NCI-H2171 treated with DMSO at 0.1 percent for 48 hours (cell line): ENCODE measurements at regions not wholly inside any gene's neighbourhood (a gene's known extent, or its start where the extent isn't known, plus 50 kb on each side); places are given as distances from the start of the nearest gene placed in this dataset.

Experiments
- DNase-seq: peaks from one replicate; lab custom pipeline; 2025; lab: John Stamatoyannopoulos, UW

- no peak for DNase-seq
Observed at GRCh38 chr18:51649796-51650195, 452.3 kb upstream of the MEX3C start.

- no peak for DNase-seq
Observed at GRCh38 chr18:51651761-51652160, 454.3 kb upstream of the MEX3C start.

- no peak for DNase-seq
Observed at GRCh38 chr18:51653507-51654213, 456.2 kb upstream of the MEX3C start.

- DNase-seq: peak; percentile 93
Observed at GRCh38 chr18:51654488-51655326, 457.2 kb upstream of the MEX3C start.

DNA sequence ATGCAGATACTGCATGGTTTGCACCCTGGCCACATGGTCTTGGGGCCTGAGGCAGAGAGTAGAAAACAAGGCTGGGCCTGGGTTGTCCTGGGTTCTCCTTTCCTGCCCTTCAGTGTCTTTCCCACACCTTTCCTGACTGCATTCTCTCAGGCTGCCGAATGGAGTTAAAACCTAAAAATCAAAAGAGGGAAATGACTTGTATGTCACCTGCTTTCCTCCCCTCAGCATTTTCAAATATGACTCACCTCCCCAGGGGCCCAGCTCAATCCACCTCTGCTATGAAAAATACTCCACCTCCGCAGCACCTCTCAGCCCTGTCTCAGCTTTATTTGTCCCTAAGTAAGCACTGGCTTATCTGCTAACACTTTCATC lies 457.8 kb upstream of the MEX3C start:
- DNase-seq: peak; percentile 60

DNA sequence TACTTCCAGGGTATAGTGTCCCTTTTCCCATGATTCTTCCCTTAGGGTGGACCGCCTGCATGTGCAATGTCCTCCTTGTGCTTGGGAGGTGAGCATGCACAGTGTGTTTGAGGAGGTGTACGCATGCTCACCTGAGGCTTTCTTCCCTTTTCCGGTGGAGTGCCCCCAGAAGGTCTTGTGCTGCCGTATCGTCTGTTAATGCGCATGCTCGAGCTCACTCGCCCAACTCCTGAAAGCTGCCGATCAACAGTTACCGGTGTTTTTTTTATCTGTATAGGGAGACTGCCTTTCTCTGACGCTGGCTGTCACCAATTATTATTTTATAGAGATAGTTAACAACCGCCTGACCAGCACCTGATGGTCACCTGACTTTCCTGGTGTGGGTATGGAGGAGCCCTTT lies 458.8 kb upstream of the MEX3C start:
- no peak for DNase-seq

DNA sequence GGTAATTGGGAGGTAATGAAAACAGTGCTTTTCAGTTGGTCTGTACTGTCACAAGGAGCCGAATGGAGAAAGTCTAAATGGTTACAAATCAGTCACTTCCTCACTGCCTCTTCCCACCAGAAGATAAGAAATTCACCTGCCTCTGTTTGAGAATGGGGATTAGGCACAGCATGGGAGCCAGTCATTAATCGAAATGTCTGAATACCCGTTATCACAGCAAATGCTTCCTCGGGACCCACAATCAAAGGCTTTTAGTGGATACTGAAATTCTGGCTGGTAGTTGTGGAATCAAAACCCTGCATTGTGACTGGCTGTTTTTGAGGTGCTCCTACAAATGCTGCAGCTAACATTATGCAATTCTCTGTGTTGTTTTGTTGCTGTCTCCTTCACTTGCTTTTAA lies 461.0 kb upstream of the MEX3C start:
- DNase-seq: no peak

DNA sequence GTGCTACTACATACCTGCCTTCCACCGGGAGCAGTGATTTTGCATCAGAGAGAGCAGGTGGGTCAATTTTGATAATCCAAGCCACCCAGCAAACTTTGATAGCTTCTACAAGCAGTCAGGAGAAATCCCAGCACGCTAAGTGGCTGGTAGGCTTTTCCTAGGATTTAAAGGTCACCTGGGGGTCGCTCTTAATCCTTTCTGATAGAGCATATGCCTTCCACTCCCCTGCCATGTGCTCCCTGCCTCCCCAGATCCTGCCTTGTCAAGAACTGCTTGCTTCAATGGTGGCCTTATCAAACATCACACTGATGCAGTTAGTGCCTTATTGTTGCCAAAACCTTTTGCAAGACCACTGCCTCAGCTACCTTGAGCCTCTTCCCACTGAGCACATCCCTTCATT lies 462.3 kb upstream of the MEX3C start:
- DNase-seq: no peak

DNA sequence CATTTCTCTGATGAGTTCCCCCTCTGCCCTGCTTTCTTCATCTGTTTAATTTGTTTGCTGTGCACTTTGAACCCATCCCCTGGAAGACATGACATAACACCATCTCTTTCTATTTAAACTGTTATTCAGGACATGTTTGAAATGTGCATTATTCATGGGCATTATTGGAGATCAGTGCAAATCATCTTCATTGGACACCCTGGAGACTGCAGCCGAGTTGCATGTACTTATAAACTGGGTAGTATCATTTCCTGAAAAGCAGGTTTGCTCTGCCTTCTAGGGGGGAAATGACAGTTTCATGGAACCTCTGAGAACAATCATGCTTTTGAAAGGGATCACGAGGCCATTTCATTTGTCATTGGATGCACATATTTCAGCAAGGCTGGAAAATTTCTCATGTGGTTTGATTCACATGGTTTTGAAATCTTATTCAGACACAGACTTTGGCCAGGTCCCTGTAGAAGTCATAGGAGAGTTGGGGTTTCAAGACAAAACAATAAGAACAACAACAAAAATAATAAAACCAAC lies 462.8 kb upstream of the MEX3C start:
- no peak for DNase-seq

DNA sequence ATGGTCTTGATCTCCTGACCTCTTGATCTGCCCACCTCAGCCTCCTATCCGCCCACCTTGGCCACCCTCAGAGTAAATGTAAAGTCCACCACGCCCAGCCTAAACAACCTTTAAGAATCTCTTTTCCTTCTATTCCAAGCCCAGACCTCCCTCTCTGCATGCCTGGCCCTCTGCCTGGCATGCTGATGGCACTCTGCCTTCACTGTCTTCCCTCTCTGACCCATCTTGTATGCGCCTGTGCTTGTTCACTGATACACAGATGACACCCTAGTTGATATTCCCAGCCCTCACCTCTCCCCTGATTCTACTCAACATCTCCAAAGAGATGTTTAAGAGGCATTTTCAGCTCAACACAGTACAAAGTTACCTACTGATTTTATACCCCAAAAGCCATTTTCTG lies 466.8 kb upstream of the MEX3C start:
- DNase-seq: no peak

DNA sequence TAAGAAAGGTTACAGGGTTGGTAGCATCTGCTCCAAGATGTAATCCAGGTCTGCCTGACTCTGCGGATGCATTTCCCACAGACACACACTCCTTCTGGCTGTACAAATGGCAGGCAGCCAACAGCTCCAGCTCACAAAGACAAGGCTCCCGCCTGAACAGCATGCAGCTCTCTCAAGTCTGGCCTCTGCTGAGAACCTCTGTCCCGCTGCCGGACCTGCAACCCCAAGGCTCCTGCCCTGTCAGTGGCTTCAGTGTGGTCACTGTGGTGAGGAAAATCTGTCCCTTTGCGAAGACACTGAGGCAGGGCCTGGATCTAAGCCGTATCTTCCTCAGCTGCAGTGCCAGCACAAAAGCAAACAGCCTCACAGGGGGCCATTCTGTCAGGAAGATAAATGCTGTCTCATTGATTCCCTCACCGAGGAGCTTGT lies 469.3 kb upstream of the MEX3C start:
- peak; percentile 95 for DNase-seq

GRCh38 chr18:51668101-51668500 lies 470.6 kb upstream of the MEX3C start:
- DNase-seq: peak; percentile 83

DNA sequence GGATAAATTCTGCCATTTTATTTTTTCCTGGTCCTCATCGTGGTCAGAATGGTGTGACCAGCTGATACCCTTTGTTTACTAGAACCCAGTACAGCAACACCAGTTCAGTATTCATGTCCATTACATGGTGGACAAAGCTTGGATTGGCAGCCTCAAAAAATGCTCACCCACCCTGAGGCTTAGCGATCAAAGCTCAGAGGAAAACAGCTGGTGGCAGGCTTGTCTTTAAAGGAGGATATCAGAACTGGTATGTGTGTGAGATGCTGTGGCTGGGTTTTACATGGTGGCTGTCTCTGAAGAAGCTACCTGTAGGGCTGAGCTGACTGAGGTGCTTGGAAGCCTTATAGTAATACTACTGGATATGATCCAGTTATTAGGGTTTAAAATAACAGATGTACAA lies 471.1 kb upstream of the MEX3C start:
- peak; percentile 13 for DNase-seq

GRCh38 chr18:51686590-51686989 lies 489.1 kb upstream of the MEX3C start:
- no peak for DNase-seq

- no peak for DNase-seq
Observed at GRCh38 chr18:51687845-51688585, 490.5 kb upstream of the MEX3C start.

DNA sequence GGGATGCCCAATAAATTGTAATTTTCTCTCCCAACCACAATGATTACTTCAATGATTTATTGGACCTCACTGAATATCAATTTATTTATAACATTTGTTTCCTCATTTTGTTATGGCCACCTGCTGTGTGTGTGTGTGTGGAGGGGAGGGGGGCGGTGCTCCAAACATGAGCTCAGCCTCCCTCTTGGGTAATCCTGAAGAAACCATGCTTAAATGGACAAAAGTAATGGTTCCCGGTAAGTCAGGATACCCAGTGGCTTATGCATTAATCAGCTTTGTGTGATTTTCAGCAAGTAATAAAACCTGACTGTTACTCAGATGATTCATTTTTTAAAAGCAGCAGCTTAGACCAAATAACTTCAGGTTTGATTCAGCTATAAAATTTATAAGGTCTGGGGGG lies 495.1 kb upstream of the MEX3C start:
- DNase-seq: no peak

- DNase-seq: no peak
Observed at GRCh38 chr18:51711298-51711889, 513.9 kb upstream of the MEX3C start.

DNA sequence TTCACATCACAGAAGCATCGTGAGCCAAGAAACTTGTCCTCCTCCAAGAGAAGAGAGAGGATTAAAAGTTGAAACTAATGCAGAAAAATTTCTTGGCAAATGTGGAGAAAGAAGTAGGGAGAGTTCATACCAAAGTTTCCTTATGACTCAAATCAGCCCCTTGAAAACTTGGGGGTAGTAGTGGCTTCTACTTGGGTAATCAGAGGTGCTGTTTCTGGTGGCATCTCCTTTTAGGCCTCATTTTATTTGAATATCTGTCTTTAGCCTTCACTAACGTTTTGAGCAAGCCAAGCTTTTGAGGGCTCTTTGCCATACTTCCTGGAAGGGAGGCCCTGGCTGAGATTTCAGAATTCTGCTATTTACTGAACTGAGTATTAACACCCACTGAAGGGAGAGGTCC lies 515.3 kb upstream of the MEX3C start:
- no peak for DNase-seq

- DNase-seq: no peak
Observed at GRCh38 chr18:51716277-51716676, 518.8 kb upstream of the MEX3C start.

DNA sequence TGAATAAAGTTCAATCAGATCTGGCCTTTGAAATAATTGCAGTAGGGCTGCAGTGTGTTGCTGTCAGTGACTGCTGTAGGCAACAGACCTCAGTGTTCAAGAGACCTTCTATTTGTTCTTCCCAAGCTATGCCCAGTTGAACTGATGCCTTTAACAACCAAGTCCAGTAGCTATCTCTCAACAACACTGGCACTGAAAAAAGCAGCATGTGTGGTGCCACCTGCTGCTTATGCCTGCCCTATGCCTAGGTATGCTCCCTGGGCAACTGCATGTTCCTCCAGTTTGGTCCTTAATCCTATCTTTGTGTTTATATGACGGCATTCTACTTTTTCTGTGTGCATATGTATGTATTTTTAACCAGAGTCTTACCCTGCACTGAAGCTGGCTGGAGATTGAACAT lies 523.9 kb upstream of the MEX3C start:
- DNase-seq: no peak

GRCh38 chr18:51721996-51722395 lies 524.5 kb upstream of the MEX3C start:
- no peak for DNase-seq
